Osteocyte (in vitro differentiated cells): ENCODE measurements at regions not wholly inside any gene's neighbourhood (a gene's known extent, or its start where the extent isn't known, plus 50 kb on each side); places are given as distances from the start of the nearest gene placed in this dataset.

ENCODE experiments used
- DNase-seq: peaks from one replicate; pipeline ENCODE4 v3.0.0; 2021; ENCODE audit warnings: mixed read lengths; ENCODE audit not compliant: unreplicated experiment; ENCODE audit errors: extremely low spot score
- H3K27ac Mint-ChIP-seq: one replicate; pipeline ENCODE4 v1.8.0; 2021; ENCODE audit warnings: mild to moderate bottlenecking, mixed read lengths; ENCODE audit not compliant: unreplicated experiment
- H3K27me3 Mint-ChIP-seq: one replicate; pipeline ENCODE4 v1.8.0; 2021; ENCODE audit warnings: mixed read lengths; ENCODE audit not compliant: unreplicated experiment
- H3K36me3 Mint-ChIP-seq: one replicate; pipeline ENCODE4 v1.8.0; 2021; ENCODE audit warnings: mixed read lengths; ENCODE audit not compliant: unreplicated experiment
- H3K4me1 Mint-ChIP-seq: one replicate; pipeline ENCODE4 v1.8.0; 2021; ENCODE audit warnings: mixed read lengths; ENCODE audit not compliant: unreplicated experiment
- H3K4me3 Mint-ChIP-seq: one replicate; pipeline ENCODE4 v1.8.0; 2021; ENCODE audit warnings: mild to moderate bottlenecking, moderate library complexity, mixed read lengths; ENCODE audit not compliant: unreplicated experiment
- H3K9me3 Mint-ChIP-seq: one replicate; pipeline ENCODE4 v1.8.0; 2021; ENCODE audit warnings: mixed read lengths; ENCODE audit not compliant: unreplicated experiment
- TF ChIP-seq, protein P1 (sequence below): fragments of 200-600 bp; sonication (generic); IDR thresholded peaks from 2 replicates; pipeline ENCODE4 v1.5.0; 2021; ENCODE audit warnings: antibody characterized with exemption, mild to moderate bottlenecking, moderate library complexity

DNA sequence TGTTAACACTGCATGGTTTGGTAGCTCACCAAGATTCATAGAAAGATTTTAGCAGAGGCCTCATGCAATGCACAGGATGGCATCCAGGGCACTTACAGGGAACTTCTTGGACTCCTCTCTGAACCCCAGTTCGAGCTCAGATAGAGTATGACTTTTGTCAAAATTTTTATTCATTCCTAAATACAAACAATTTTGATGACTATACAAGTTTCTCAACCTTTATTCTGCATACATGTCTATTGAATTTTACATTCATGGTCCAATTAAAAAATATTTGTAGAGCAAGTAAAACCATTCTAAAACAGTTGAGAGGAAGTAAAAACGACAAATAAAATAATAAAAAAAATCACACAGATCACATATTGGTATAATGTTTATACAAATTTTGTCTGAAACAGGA lies 219.0 kb upstream of the MAN1A1 start:
- no peak overlapping the region for H3K4me3 Mint-ChIP-seq
- no peak for DNase-seq
- TF ChIP-seq, protein P1, sequence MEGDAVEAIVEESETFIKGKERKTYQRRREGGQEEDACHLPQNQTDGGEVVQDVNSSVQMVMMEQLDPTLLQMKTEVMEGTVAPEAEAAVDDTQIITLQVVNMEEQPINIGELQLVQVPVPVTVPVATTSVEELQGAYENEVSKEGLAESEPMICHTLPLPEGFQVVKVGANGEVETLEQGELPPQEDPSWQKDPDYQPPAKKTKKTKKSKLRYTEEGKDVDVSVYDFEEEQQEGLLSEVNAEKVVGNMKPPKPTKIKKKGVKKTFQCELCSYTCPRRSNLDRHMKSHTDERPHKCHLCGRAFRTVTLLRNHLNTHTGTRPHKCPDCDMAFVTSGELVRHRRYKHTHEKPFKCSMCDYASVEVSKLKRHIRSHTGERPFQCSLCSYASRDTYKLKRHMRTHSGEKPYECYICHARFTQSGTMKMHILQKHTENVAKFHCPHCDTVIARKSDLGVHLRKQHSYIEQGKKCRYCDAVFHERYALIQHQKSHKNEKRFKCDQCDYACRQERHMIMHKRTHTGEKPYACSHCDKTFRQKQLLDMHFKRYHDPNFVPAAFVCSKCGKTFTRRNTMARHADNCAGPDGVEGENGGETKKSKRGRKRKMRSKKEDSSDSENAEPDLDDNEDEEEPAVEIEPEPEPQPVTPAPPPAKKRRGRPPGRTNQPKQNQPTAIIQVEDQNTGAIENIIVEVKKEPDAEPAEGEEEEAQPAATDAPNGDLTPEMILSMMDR = no peak
- no peaks in the 10 kb centered on the region for H3K36me3 Mint-ChIP-seq
- peaks cover 15% of the 10 kb centered on the region for H3K27me3 Mint-ChIP-seq
- no peaks in the 10 kb centered on the region for H3K4me1 Mint-ChIP-seq
- H3K9me3 Mint-ChIP-seq = no peaks in the 10 kb centered on the region
- no peak overlapping the region for H3K27ac Mint-ChIP-seq

DNA sequence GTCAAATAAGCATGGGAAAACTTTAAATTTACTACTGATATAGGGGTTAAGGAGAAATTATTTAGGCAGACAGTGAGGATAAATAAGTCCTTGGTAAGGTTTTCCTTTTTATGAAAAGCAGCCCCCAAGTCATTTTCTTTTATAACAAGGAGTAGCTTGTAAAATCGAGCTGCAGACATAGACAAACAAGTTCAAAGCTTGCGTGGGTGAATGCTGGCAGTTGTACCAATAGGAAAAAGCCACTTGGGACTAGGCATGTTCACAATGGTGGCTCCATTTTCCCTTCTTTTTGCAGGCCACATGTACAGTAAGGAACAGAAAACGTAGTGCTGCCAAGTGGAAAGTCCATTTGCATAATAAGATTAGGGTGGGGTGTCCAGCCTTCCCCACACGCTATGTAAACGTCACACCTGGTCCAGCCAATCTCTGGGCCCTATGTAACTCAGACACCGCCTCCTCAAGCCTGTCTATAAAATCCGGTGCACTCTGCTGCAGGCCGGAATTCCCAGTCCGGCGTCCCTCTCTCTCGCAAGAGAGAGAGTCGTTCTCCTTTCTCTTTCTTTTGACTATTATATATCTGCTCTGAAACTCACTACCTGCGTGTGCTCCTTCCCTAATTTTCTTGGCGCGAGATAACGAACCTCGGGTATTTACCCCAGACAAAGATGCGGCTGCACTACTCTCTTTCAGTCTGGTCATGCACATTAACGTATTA lies 217.1 kb upstream of the MAN1A1 start:
- no peaks in the 10 kb centered on the region for H3K4me1 Mint-ChIP-seq
- H3K9me3 Mint-ChIP-seq = no peaks in the 10 kb centered on the region
- no peak overlapping the region for H3K27ac Mint-ChIP-seq
- H3K4me3 Mint-ChIP-seq = no peak overlapping the region
- DNase-seq = no peak
- H3K27me3 Mint-ChIP-seq = peaks cover 10% of the 10 kb centered on the region
- H3K36me3 Mint-ChIP-seq = no peaks in the 10 kb centered on the region
- TF ChIP-seq, protein P1 = no peak

DNA sequence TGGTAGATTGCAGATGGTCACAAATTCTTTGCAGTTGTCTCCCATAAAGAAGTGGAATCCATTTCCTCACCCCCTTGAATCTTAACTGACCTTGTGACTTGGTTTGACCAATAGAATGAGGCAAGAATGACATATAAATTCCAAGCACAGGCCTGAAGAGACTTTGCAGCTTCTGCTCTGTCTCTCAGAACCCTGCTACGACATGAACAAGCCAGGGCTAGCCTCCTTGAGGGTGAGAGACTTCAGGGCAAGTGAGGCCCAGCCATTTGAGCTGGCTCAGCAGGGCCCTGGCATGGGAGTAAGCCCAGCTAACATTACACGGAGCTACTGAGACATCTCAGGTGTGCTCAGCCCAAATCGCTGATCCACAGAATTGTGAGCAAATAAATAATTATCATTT lies 216.3 kb upstream of the MAN1A1 start:
- H3K36me3 Mint-ChIP-seq = no peaks in the 10 kb centered on the region
- H3K27me3 Mint-ChIP-seq = peaks cover 13% of the 10 kb centered on the region
- no peaks in the 10 kb centered on the region for H3K4me1 Mint-ChIP-seq
- H3K27ac Mint-ChIP-seq = no peak overlapping the region
- TF ChIP-seq, protein P1 = no peak
- no peak for DNase-seq
- no peaks in the 10 kb centered on the region for H3K9me3 Mint-ChIP-seq
- no peak overlapping the region for H3K4me3 Mint-ChIP-seq

DNA sequence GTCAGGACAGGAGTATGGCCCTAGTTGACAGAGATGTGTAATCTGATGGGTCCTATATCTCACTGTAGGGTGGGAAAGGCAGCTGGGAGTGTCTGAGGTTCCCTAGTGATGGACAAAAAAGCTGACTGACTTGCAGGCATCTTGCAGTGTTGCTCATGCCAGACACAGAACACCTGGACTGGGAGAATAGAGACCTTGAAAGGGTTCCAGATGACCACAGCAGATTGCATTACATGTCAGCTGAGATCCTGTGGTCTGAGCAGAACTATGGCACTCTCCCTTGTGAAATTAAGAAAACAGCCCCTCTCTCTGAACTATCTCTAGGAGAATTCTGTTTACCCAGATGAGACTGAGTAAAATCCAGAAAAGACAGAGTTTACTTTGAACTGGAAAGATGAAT lies 212.6 kb upstream of the MAN1A1 start:
- no peaks in the 10 kb centered on the region for H3K9me3 Mint-ChIP-seq
- no peaks in the 10 kb centered on the region for H3K4me1 Mint-ChIP-seq
- TF ChIP-seq, protein P1 = no peak
- no peak overlapping the region for H3K27ac Mint-ChIP-seq
- H3K36me3 Mint-ChIP-seq = no peaks in the 10 kb centered on the region
- no peak for DNase-seq
- H3K27me3 Mint-ChIP-seq = peaks cover 6% of the 10 kb centered on the region
- H3K4me3 Mint-ChIP-seq = no peak overlapping the region

DNA sequence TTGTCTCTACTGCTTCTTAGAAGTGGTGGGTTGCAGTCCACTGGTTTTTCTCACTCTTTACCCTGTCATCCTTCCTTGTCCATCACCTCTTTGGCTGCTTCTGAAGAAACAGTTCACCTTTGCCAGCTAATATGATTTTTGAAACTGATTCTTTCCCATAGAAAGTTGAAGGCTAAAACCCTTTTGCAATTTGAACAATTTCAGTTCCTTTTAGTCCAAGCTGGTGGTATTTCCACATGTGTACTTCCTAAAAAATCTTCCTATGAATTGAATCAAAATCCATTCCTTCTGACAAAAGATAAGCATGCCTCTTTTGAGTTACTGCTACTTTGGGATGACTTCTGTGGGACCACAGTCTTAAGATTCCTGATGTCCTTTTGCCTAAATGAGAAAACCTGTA lies 210.0 kb upstream of the MAN1A1 start:
- Mint-ChIP-seq H3K36me3 (no peaks in the 10 kb centered on the region), H3K4me3 (no peak overlapping the region), H3K27ac (no peak overlapping the region), H3K4me1 (no peaks in the 10 kb centered on the region), H3K9me3 (no peaks in the 10 kb centered on the region), H3K27me3 (peaks cover 9% of the 10 kb centered on the region)
- DNase-seq = no peak
- TF ChIP-seq, protein P1 = no peak
